Nephron (organoid): ENCODE measurements at regions not wholly inside any gene's neighbourhood (a gene's known extent, or its start where the extent isn't known, plus 50 kb on each side); places are given as distances from the start of the nearest gene placed in this dataset.

ENCODE experiments used
- H3K27ac Mint-ChIP-seq, 3 experiments: 2 replicates each; pipeline ENCODE4 v1.8.0; 2020; ENCODE audit warnings: mixed read lengths in 3 of 3, mild to moderate bottlenecking in 2 of 3, moderate library complexity in 1 of 3
- H3K27me3 Mint-ChIP-seq: 2 replicates; pipeline ENCODE4 v1.8.0; 2021; ENCODE audit warnings: low read depth, mild to moderate bottlenecking, moderate library complexity, mixed read lengths
- H3K36me3 Mint-ChIP-seq: 2 replicates; pipeline ENCODE4 v1.8.0; 2020; ENCODE audit warnings: low read depth, mixed read lengths
- H3K4me1 Mint-ChIP-seq: 2 replicates; pipeline ENCODE4 v1.8.0; 2020; ENCODE audit warnings: mixed read lengths
- H3K4me3 Mint-ChIP-seq, 3 experiments: 2 replicates each; pipeline ENCODE4 v1.8.0; 2020; ENCODE audit warnings: mild to moderate bottlenecking in 3 of 3, mixed read lengths in 3 of 3, moderate library complexity in 2 of 3
- H3K9me3 Mint-ChIP-seq: 2 replicates; pipeline ENCODE4 v1.8.0; 2020; ENCODE audit warnings: mixed read lengths
- CTCF ChIP-seq, 3 experiments: fragments of 200-600 bp; sonication (generic); IDR thresholded peaks; one replicate each; pipeline ENCODE4 v1.5.0; 2021; ENCODE audit warnings: antibody characterized with exemption in 3 of 3; ENCODE audit not compliant: unreplicated experiment in 3 of 3

GRCh38 chr15:29937956-29938355, 115.7 kb upstream of the TJP1 start:
- no peaks in the 10 kb centered on the region for H3K36me3 Mint-ChIP-seq
- H3K27me3 Mint-ChIP-seq, result peaks cover 12% of the 10 kb centered on the region
- TF ChIP-seq CTCF (IDR thresholded peaks at IDR 0.05; ENCODE audit: unreplicated experiment in 3 of 3), result no peak
- no peaks in the 10 kb centered on the region for H3K9me3 Mint-ChIP-seq
- H3K4me1 Mint-ChIP-seq, result peaks cover 12% of the 10 kb centered on the region
- H3K4me3 Mint-ChIP-seq, result no peak overlapping the region
- H3K27ac Mint-ChIP-seq, result no peak overlapping the region

- H3K4me3 Mint-ChIP-seq, result no peak overlapping the region
Measured at GRCh38 chr15:29936353-29937049, 114.2 kb upstream of the TJP1 start.

GRCh38 chr15:29935296-29936004, 113.2 kb upstream of the TJP1 start:
- Mint-ChIP-seq H3K4me1 (no peaks in the 10 kb centered on the region), H3K36me3 (no peaks in the 10 kb centered on the region), H3K27ac (no peak overlapping the region), H3K9me3 (no peaks in the 10 kb centered on the region), H3K4me3 (no peak overlapping the region), H3K27me3 (peaks cover 9% of the 10 kb centered on the region)
- no peak for TF ChIP-seq CTCF (IDR thresholded peaks at IDR 0.05; ENCODE audit: unreplicated experiment in 3 of 3)

More at GRCh38 chr15:29936353-29937049, 114.2 kb upstream of the TJP1 start:
- H3K36me3 Mint-ChIP-seq, result no peaks in the 10 kb centered on the region
- no peak overlapping the region for H3K27ac Mint-ChIP-seq
- no peaks in the 10 kb centered on the region for H3K9me3 Mint-ChIP-seq
- TF ChIP-seq CTCF (IDR thresholded peaks at IDR 0.05; ENCODE audit: unreplicated experiment in 3 of 3), result no peak
- H3K4me1 Mint-ChIP-seq, result peaks cover 4% of the 10 kb centered on the region
- peaks cover 12% of the 10 kb centered on the region for H3K27me3 Mint-ChIP-seq

- peaks cover 4% of the 10 kb centered on the region for H3K27me3 Mint-ChIP-seq
- no peaks in the 10 kb centered on the region for H3K4me1 Mint-ChIP-seq
- no peak overlapping the region for H3K27ac Mint-ChIP-seq
- H3K36me3 Mint-ChIP-seq, result no peaks in the 10 kb centered on the region
- H3K4me3 Mint-ChIP-seq, result no peak overlapping the region
- no peaks in the 10 kb centered on the region for H3K9me3 Mint-ChIP-seq
- TF ChIP-seq CTCF (IDR thresholded peaks at IDR 0.05; ENCODE audit: unreplicated experiment in 3 of 3), result no peak
Measured at GRCh38 chr15:29934251-29934650, 112.0 kb upstream of the TJP1 start.

- no peak for TF ChIP-seq CTCF (IDR thresholded peaks at IDR 0.05; ENCODE audit: unreplicated experiment in 3 of 3)
- Mint-ChIP-seq H3K27me3 (peaks cover 4% of the 10 kb centered on the region), H3K36me3 (no peaks in the 10 kb centered on the region), H3K4me3 (no peak overlapping the region), H3K4me1 (no peaks in the 10 kb centered on the region), H3K27ac (no peak overlapping the region), H3K9me3 (no peaks in the 10 kb centered on the region)
Measured at GRCh38 chr15:29933042-29933803, 111.0 kb upstream of the TJP1 start.
